ENCODE measurements at regions not wholly inside any gene's neighbourhood (a gene's known extent, or its start where the extent isn't known, plus 50 kb on each side); places are given as distances from the start of the nearest gene placed in this dataset.

- TF ChIP-seq CTCF (IDR thresholded peaks at IDR 0.05; ENCODE audit: insufficient read depth, low read length): no peak
- TF ChIP-seq REST (IDR thresholded peaks at IDR 0.05; ENCODE audit: insufficient replicate concordance, low read depth): no peak
Observed at GRCh38 chr6:146914489-146915483, 289.4 kb upstream of the STXBP5 start.
